Right kidney (tissue), 1 donor: ENCODE measurements at regions not wholly inside any gene's neighbourhood (a gene's known extent, or its start where the extent isn't known, plus 50 kb on each side); places are given as distances from the start of the nearest gene placed in this dataset.

Source experiments
- DNase-seq: peaks from one replicate; pipeline ENCODE4 v3.0.0-alpha.2; 2016

- DNase-seq: no peak
Observed at GRCh38 chr1:218938259-218938658, 235.4 kb upstream of the LYPLAL1 start.

GRCh38 chr1:218939095-218939494 is 234.6 kb upstream of the LYPLAL1 start:
- no peak for DNase-seq

- no peak for DNase-seq
Observed at GRCh38 chr1:218942431-218942830, 231.2 kb upstream of the LYPLAL1 start.

GRCh38 chr1:218943371-218943770 is 230.3 kb upstream of the LYPLAL1 start:
- no peak for DNase-seq

- DNase-seq: no peak
Observed at GRCh38 chr1:218945050-218945449, 228.6 kb upstream of the LYPLAL1 start.

- no peak for DNase-seq
Observed at GRCh38 chr1:218946147-218946546, 227.5 kb upstream of the LYPLAL1 start.

- no peak for DNase-seq
Observed at GRCh38 chr1:218948446-218948845, 225.2 kb upstream of the LYPLAL1 start.

- no peak for DNase-seq
Observed at GRCh38 chr1:218953386-218953785, 220.3 kb upstream of the LYPLAL1 start.

GRCh38 chr1:218957971-218958370 is 215.7 kb upstream of the LYPLAL1 start:
- no peak for DNase-seq

- DNase-seq: no peak
Observed at GRCh38 chr1:218959784-218960183, 213.9 kb upstream of the LYPLAL1 start.

GRCh38 chr1:218964471-218965185 is 209.1 kb upstream of the LYPLAL1 start:
- DNase-seq: no peak

GRCh38 chr1:218965821-218966220 is 207.9 kb upstream of the LYPLAL1 start:
- no peak for DNase-seq

GRCh38 chr1:218967254-218967653 is 206.4 kb upstream of the LYPLAL1 start:
- no peak for DNase-seq

GRCh38 chr1:218967836-218968235 is 205.8 kb upstream of the LYPLAL1 start:
- DNase-seq: no peak

GRCh38 chr1:218969006-218969405 is 204.7 kb upstream of the LYPLAL1 start:
- DNase-seq: no peak

- no peak for DNase-seq
Observed at GRCh38 chr1:218970397-218970990, 203.2 kb upstream of the LYPLAL1 start.

- DNase-seq: no peak
Observed at GRCh38 chr1:218971156-218971555, 202.5 kb upstream of the LYPLAL1 start.

GRCh38 chr1:218980881-218981280 is 192.8 kb upstream of the LYPLAL1 start:
- no peak for DNase-seq

GRCh38 chr1:218982482-218982881 is 191.2 kb upstream of the LYPLAL1 start:
- DNase-seq: no peak

- no peak for DNase-seq
Observed at GRCh38 chr1:218983433-218983832, 190.2 kb upstream of the LYPLAL1 start.

- no peak for DNase-seq
Observed at GRCh38 chr1:218983848-218984247, 189.8 kb upstream of the LYPLAL1 start.

GRCh38 chr1:218985424-218985984 is 188.2 kb upstream of the LYPLAL1 start:
- no peak for DNase-seq

GRCh38 chr1:218986816-218987215 is 186.9 kb upstream of the LYPLAL1 start:
- DNase-seq: no peak

GRCh38 chr1:218990019-218990418 is 183.7 kb upstream of the LYPLAL1 start:
- no peak for DNase-seq
